H1 (cell line): ENCODE measurements at regions not wholly inside any gene's neighbourhood (a gene's known extent, or its start where the extent isn't known, plus 50 kb on each side); places are given as distances from the start of the nearest gene placed in this dataset.

Experiments used
- CEBPB ChIP-seq: IDR thresholded peaks from 2 replicates; pipeline ENCODE4 v1.6.1; 2012; ENCODE audit warnings: low read depth, low read length
- SAP30 ChIP-seq: fragments of 300-600 bp; sonication (generic); IDR thresholded peaks from 2 replicates; pipeline ENCODE4 v1.7.1; 2012; ENCODE audit warnings: low read length, moderate library complexity, mild to moderate bottlenecking, inconsistent platforms; ENCODE audit not compliant: insufficient read depth, insufficient replicate concordance

DNA sequence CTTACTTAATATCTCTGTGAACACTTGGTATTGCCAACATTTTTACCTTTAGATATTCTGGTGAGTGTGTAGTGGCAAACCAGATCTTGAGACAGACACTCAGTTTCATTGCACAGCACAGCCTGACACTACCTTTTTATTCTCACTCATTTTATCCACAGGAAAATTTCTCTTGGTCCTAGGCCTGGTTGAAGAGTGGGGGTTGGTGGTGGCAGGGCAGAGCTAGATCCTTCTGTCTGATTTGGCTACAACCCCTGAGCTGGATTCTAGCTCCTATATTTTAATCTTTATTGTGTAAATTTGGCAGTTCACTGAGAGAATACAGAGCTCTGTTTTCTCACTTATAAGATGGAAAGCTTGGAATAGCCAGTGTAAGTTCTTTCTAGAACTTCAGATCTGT, 396.9 kb downstream of the LRIG3 start (continued):
- no peak for TF ChIP-seq SAP30
- TF ChIP-seq CEBPB: no peak
